ENCODE measurements at regions not wholly inside any gene's neighbourhood (a gene's known extent, or its start where the extent isn't known, plus 50 kb on each side); places are given as distances from the start of the nearest gene placed in this dataset.

GRCh38 chr3:117754058-117754457, 1044.5 kb downstream of the TUSC7 start:
- DNase-seq = no peak

- no peak for DNase-seq
These were observed 1045.3 kb downstream of the TUSC7 start for GRCh38 chr3:117754841-117755240.

GRCh38 chr3:117756563-117756962, 1047.0 kb downstream of the TUSC7 start:
- no peak for DNase-seq

- DNase-seq = peak in 1 of 3 donors; percentile 8
These were observed 1052.4 kb downstream of the TUSC7 start for GRCh38 chr3:117761703-117762620.

- DNase-seq = no peak
These were observed 1053.0 kb downstream of the TUSC7 start for GRCh38 chr3:117762621-117763037.

- DNase-seq = no peak
These were observed 1054.0 kb downstream of the TUSC7 start for GRCh38 chr3:117763561-117763960.

- DNase-seq = no peak
These were observed 1059.0 kb downstream of the TUSC7 start for GRCh38 chr3:117768581-117768980.

- DNase-seq = no peak
These were observed 1064.6 kb downstream of the TUSC7 start for GRCh38 chr3:117774130-117774529.

GRCh38 chr3:117786349-117786748, 1076.8 kb downstream of the TUSC7 start:
- peak in 1 of 3 donors; percentile 21 for DNase-seq

GRCh38 chr3:117788061-117788460, 1078.5 kb downstream of the TUSC7 start:
- DNase-seq = peak in 2 of 3 donors; percentile 43 to 94

- DNase-seq = no peak
These were observed 1078.9 kb downstream of the TUSC7 start for GRCh38 chr3:117788506-117788905.

GRCh38 chr3:117790235-117790987, 1080.8 kb downstream of the TUSC7 start:
- no peak for DNase-seq

- DNase-seq = peak in 1 of 3 donors; percentile 19
These were observed 1084.2 kb downstream of the TUSC7 start for GRCh38 chr3:117793622-117794265.

- no peak for DNase-seq
These were observed 1088.6 kb downstream of the TUSC7 start for GRCh38 chr3:117798221-117798620.

- DNase-seq = no peak
These were observed 1089.3 kb downstream of the TUSC7 start for GRCh38 chr3:117798687-117799386.

GRCh38 chr3:117799387-117799735, 1089.8 kb downstream of the TUSC7 start:
- peak in 1 of 3 donors; percentile 18 for DNase-seq

GRCh38 chr3:117801912-117802239, 1092.3 kb downstream of the TUSC7 start:
- DNase-seq = no peak

GRCh38 chr3:117809186-117810081, 1099.9 kb downstream of the TUSC7 start:
- no peak for DNase-seq

- no peak for DNase-seq
These were observed 1102.2 kb downstream of the TUSC7 start for GRCh38 chr3:117811786-117812185.

- DNase-seq = peak in 2 of 3 donors; percentile 1 to 19
These were observed 1105.4 kb downstream of the TUSC7 start for GRCh38 chr3:117814975-117815374.

GRCh38 chr3:117817103-117817502, 1107.5 kb downstream of the TUSC7 start:
- no peak for DNase-seq
